CD1c-positive myeloid dendritic cell (primary cell): ENCODE measurements at regions not wholly inside any gene's neighbourhood (a gene's known extent, or its start where the extent isn't known, plus 50 kb on each side); places are given as distances from the start of the nearest gene placed in this dataset.

ENCODE experiments used
- DNase-seq: peaks from one replicate; pipeline ENCODE4 v3.0.0-alpha.2; 2016; ENCODE audit errors: extremely low spot score

DNA sequence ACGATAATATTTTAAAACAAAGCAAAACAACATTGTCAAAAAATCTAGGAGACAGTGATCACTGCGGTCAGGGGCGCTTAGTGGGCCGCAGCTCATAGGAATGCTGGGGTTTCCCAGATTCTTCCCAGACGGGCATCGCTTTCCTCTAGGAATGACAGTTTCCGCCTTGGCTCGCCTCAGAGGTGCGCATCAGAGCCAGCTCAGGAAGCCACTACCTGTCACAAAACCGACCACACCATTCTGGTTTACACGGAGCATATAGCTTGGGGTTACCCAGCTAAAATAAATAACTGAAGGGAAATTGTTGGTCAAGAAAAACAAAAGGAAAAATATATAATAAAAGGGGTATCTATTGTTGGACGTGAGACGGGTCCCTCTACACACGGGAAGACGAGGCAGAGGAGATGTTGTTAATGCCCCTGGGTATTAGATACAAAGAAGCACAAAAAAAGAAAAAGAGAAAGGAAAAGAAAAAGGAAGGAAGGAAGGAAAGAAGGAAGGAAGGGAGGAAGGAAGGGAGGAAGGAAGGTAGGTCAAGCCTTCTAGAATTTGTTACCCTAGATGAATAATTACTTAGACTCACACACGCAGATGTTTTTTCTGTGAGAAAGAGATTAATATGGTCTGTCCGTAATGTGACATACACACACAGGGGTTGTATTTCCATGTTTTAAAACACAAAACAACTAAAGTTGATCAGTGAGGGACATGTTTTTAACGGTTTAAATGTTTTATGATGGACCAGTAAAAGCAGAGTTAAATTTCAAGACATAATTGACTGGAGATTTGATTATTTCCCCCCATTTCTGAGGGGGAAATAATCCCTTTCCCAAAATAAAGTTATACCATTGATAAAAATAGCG is 292.4 kb upstream of the NFE2L3 start:
- no peak for DNase-seq

DNA sequence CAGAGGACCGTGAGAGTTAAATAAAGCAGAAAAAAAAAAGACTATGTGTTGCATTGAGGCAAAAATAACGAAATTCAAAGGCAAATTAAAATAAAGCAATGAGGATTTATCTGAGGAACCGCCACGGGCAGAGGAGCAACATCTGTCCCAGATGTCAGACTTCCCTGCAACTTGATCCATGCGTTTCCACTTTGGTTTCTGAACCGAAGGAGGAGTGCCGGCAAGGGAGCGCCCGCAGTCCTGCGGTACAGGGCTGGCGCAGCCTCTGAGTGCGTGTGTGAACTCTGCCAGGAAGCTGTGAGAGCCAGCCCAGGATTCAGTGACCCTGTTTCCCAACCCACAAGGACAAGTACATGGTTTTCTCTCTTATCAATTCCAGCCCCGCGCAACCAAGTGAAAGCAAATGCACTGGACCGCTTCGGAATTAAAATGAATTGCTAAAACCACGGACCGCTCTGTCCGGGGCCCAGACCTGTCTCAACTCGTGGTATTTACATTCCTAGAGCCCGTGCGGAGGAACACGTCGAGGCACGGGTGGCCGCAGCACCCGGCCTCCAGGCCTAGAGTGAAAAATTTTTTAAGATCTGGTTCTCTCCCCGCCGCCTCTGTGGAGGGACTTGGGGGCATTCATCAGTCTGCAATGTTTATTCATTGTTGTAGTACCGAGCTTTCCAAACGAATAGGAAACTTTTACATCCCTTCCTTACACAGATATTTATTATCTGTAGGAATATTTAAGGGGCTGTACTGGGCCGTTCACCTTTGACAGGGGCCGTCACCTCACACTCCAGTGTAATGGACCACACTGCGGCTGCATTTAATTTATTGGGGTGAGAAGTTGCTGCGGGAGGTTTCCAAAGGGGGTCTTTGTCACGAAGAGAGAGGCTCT is 291.5 kb upstream of the NFE2L3 start:
- no peak for DNase-seq

DNA sequence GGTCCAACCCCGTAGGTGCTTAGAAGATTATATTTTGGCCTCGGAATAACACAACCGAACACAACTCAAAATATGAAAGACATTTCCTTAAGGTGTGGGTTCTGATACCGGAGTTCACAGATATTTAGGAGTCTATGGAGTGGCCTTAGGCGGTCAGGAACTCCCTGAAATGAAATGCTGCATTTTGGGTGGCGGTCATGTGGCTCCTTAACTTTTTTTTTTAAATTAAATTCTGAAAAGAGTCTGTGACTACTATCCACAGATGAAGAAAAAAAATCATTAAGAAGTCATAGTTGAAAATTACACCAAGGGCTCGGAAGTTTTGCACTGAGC is 290.9 kb upstream of the NFE2L3 start:
- DNase-seq = no peak

DNA sequence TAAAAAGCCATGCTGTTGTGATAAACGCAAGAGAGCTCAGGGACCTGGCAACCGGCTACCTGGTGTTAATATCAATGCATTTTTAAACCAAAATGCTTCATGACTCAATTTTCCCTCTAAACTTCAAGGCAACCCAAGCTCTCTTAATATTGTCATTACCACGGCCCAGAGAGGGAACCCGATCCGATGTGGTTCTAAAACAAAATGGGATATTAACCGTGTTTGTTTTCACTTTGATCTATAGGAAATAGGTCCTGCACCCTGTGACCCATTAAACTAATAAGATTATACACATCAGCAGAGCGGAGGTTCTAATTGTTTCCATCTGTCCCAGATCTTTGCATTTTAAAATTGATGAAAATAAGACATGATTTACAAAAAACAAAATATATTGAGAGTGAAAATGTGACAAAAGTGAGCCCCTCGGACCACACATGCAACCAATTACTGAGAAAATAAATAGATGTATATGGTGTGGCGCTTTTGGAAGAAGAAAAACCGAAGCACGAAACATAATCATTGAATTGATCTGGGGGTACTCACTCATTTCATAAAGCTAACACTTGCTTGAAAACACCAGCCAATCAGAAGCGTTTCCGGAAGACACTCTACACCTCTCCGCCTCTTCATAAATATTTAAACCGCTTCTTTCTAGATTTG is 290.3 kb upstream of the NFE2L3 start:
- no peak for DNase-seq

DNA sequence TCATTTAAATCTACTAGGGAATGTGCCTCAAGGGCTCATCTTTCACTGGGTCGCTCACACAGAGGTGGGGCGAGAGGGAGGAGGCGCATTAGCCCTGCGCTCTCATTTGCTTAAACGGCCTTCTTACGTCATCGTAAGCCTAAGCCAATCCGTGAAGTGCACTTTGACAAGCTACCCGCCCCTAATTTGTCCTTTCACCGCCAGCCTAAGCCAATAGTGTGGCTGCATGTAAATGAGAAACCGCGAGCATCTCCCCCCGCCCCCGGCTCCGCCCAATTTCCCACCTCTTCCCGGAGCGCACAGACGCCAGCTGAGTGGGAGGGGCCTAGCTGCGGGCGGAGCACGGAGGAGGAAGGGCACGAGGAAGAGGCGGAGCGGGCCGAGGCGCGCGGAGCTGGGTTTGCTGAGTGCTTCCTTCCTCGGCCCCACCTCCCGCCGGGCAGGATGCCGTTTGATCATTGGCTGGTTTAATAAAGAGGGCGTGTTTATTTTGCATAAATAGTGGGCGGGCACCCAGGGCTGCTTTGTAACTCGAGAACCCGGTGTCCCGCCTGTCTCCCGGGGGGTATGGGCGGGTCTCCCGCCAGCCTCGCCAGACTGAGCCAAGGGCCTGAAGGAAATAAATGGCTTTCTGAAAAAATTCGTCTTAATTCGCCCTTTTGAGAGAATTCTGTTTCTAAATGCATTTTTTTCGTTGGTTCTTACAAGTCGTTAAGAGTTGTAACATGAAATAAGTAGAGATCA is 289.6 kb upstream of the NFE2L3 start:
- DNase-seq = peak; percentile 96

DNA sequence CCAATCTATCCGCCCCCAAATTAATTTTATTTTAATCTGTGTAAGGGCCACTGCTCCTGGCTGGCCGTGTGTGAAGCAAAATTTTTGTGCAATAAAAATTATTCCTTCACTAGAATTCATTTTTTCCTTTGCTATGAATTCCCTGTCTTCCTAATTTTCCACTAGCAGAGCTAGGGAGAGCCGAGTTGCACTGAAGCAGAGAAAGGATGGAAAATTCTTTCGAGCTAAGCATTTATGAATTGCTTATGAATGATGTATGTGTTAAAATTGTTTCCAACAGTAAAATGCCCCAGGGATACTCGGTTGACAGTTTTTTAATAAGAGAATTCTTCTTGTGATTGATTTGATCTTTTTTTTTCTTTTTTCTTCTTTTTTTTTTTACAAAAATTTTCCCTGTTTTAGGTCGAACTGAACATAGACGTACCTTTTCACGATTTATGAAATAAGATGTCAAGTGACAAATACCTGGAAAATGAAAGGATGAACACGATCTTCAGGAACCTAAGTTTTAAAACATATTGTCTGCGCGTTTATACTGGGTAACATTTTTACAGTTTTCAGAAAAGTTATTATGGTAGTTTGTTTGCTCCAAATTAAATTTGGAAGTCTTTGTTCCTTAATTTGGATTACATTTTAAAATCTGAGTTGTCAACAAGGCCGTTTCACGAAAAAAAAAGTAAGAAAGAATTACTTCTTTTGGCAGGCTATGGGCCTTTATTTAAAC is 288.8 kb upstream of the NFE2L3 start:
- no peak for DNase-seq

DNA sequence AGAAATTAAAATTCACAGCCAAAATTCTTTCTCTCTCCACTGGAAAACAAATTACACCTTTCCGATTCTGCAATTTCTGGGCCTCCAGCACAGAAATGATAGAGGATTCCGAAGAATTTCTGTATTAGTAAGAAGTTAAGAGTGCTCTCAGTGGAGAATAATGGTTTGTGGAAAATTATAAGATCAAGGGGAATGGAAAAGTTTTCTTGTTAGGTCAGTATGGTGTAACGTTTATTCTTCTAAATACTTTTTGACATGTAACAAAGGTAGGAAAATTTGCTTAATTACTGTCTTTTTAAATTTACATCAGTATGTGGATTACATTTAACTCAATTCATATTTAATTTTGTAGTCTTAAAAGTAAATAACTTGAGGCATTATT is 288.3 kb upstream of the NFE2L3 start:
- DNase-seq = no peak

DNA sequence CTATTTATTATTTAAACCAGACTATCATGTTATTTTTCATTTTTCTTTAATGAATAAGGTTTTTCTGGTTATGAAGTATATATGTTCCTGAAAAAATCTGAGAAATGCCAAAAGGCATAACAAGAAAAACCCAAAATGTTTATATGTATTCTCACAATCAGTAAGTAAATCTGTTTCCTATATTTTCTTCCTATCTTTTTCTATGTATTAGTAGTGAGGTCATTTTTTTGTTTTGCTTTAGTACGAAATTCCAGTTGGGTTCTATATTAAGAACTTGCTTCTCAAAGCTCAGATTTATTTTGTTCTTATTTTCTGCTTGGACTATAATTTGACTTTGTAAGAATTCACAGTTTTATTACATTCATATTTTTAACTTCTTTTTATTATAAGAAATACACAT is 287.5 kb upstream of the NFE2L3 start:
- DNase-seq = no peak

DNA sequence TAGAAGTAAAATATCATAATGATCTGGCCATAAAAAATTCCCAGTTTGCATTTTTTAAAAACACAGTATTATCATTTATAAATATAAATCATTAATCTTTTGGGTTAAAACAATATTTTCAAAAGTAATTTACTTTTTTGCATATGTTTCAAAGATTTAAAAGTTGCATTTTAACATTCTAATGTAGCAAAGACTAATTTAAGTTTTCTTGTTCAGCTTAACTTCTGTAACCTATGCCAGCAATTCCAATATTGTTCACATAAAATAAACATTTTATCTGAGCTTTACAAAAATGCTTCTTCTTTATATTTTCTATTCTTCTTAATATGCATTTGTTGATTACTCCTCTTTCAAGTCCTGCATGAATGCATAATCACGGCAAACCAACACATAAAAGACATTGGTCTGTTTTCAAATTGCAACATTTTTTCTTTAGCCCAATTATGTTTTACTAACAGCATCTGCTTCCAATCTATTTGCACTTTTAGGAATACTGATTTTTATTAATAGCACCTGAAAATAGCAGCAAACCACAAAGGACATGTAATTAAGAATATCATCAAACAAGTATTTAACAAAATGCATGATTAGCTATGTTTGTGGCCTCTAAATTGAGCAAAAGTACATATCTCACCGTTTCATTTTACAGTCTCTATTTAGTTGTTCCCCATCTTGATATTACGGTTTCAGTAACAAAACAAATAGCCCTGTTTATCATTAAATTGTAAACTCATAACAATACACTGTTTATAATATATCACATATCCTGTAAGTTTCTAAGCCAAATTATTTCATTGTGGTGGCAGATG is 286.9 kb upstream of the NFE2L3 start:
- no peak for DNase-seq

DNA sequence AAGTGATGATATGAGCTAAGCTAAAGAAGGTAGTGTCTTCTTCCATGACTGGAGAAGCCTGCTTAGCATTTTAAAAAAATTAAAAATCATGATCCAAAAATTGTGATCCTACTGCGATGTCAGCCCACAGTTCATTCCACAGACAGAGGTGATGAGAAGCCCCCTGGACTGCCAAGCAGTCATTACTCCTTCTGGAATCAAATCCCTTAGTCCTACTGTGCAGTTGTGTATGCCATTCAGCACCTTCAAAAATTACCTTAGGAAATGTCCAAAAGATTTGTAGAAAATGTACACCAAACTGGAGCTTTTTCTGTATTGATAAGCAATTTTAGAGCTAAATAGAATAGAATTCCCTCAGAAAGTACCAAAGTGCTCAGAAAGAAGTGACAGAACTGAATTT is 283.5 kb upstream of the NFE2L3 start:
- DNase-seq = no peak

DNA sequence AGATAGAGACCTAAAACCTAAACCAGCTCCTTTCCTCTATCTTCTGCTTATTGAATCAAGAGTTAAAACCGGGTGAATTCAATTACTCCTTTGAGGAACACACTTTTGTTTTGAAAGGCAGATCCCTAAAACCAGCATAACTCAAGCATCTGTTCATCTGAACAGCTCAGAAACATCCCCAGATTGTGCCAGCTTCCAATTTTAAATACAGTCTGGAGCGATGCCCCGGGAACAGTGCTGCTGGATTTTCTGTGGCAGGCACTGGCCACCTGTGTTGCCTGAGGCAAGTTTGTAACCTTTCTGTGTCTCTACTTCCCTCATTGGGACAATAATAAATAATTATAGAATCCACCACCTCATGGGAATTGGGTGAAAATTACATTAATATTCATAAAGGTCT is 281.4 kb upstream of the NFE2L3 start:
- DNase-seq = no peak

DNA sequence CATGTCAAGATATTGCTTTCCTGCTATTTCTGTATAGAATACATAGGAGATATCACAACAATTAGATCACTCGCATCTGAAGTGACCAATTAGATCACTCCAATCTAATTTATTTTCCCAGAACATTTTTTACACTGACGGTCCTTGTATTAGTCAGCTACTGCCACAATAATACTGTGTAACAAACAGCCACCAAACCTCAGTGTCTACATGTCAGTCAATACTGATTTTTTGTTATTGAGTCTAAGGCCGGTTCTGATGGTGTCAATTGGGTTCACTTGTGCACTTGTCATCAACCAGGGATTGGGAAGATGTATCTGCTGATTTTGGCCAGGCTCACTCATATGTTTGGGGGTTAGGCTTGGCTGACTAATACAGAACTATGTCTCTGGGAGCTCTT is 275.9 kb upstream of the NFE2L3 start:
- no peak for DNase-seq

DNA sequence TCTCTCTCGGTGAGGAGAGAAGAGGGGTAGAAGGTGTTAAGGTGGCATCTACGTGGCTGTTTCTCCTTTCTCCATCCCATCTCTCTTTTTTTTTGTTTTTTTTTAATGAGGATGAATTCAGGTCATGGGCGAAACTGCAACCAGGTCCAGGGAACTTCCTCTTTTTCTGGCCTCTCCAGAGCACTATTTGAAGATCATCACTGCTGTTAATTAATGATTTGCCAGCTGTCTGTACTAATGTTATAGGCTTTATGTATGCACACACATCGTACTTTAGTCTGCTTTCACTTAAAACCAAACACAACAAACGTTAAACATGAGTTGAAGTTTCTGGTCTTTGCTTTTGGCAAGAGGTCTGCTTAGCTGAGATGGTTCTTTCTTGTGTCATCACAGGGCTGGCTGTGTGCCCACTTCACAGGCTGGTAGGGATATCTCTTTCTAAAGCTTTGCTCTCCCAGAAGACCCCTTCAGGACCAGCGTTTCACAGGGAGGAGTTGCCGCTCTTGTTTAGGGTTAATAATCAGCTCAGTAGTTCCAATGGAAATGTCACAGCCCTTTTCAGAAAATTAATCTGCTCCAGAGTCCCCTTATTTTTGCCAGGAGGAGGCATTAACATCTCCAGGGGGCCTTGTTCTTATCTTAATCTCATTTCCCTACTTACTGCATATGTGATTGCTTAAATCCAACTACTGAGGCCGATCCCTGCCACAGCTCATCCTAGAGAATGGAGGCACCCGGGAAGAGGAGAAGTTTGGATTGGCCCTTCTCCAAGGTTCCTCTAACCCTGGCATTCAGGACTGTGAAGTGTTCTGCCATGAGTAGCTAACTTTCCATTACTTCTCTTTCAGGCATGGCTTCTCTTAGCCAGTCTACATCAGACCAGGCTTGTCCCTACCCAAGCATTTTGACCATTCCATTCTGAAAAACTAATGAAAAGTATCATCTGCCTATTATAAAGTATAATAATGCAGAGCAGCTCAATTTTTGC is 273.9 kb upstream of the NFE2L3 start:
- DNase-seq = no peak

DNA sequence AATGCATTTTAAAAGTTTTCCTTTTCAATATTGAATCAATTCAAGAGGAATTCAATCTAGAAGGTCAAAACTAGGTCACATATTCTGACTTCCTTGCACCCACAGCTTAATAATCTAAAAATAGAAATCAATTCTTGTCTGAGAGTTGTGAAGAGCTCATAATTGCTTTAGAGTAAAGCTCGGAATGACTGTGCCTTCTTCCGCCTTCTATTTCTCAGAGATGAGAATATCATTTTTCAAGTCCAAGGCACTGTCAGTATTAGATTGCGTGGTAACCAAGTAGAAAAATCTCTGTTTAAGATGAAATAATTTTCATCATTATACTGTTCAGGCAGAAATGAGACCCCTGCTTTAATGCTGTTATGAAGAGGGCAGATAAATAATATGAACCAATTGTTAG is 272.2 kb upstream of the NFE2L3 start:
- no peak for DNase-seq

DNA sequence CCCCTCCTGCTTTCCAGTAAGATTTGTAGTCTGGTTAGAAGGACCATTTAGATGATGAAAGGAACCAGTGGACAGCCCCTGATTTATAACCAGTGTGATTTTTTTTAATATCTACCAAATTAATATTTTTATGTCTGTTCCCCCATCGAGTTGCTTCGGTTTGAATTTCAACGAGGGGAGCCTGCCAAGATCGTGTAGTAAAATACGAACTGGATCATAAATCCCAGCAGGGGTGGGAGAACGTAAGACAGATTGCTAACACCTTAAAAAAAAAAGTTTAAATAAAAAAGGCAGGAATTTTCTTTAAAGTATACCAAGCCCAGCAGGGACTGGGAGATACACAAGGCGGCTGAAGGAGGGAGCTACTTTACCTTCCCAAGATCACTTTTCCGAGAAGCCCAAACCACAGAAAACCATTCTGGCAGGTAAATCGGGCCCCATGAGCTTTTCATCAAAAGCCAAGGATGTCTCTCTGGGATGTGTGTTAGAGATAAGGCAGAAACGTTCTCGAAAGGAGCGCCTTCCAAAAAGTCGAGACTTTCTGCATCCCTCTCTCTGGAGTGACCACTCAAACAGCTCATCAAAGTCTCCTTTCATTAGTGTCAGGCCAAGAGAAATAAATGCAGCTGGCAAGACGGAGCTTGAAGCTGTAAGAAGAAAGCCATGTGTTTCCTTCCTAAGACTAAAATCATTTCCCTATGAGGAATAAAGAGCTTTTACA is 270.5 kb upstream of the NFE2L3 start:
- no peak for DNase-seq

DNA sequence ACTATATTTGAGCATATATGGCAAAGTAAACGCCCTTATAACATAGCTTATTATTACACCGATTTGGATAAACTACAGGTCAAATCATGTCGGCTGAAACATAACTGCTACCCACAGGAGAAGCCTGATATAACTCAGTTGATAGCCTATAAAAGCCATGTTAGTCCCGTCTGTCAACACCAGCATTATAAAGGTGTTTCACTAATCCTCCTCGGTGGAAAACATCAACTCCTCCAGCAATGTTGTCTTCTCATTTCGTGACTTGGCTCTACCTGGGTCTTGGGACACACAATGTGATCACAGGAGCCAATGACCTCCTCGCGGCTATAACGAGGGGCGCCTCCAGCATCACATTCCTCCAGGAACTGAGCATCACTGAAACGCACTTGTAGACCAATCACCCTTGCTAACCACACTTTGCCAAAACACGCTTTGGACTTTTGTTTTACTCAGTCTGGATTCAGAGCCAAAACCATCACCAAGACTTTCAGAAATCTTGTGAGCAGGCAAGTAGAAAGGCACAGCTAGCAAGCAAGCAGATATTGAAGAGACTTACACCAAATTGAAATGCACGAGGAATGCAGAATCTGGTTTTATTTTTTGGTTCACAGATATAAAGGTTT is 269.7 kb upstream of the NFE2L3 start:
- no peak for DNase-seq

DNA sequence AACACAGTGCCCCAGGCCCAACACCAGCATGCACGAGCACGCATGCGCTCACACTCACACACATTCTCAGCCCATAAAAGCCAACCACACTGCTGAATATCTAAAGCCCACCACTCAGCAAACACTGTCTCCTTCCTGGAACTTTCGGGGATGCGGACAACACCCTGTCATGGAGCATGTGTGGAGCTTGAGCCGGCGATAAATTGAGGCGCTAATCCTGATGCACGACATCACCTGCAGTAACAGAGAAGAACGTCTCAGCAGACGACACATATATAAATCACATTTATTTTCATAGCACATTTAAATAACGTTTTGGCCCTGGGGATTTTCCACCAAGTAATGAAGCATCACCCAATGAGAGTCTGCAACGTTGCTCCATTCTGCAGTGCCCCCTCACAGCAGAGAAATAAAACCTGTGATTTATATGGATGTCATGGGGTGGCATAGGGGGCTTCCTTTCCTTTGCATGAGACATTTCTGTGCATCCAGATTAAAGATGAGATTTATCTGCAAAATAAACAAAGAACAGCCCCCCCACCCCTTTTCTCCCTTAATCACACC is 267.7 kb upstream of the NFE2L3 start:
- DNase-seq = no peak
